Right atrium auricular region (tissue), 2 donors: ENCODE measurements at regions not wholly inside any gene's neighbourhood (a gene's known extent, or its start where the extent isn't known, plus 50 kb on each side); places are given as distances from the start of the nearest gene placed in this dataset.

ENCODE experiments used
- DNase-seq: peaks from one replicate; pipeline ENCODE4 v3.0.0-alpha.2; 2019; ENCODE audit warnings: low spot score
- H3K27ac ChIP-seq, 2 donors: fragments of 200-600 bp; sonication (generic); 1 replicate in 1 of 2; 2 replicates in 1 of 2; pipeline ENCODE4 v1.5.1; 2016 to 2019
- H3K27me3 ChIP-seq, 2 donors: fragments of 200-600 bp; sonication (generic); one replicate each; pipeline versions ENCODE4 v1.5.1 to v1.6.0; 2017 to 2019
- H3K36me3 ChIP-seq: fragments of 200-600 bp; sonication (generic); one replicate; pipeline ENCODE4 v1.5.1; 2016
- H3K4me1 ChIP-seq, 2 donors: fragments of 200-600 bp; sonication (generic); one replicate each; pipeline versions ENCODE4 v1.5.1 to v1.6.0; 2017 to 2019
- H3K4me3 ChIP-seq, 2 donors: fragments of 200-600 bp; sonication (generic); 1 replicate in 1 of 2; 2 replicates in 1 of 2; pipeline ENCODE4 v1.5.1; 2017 to 2019; ENCODE audit warnings: mild to moderate bottlenecking in 1 of 2, moderate library complexity in 1 of 2
- H3K9me3 ChIP-seq, 2 donors: fragments of 200-600 bp; sonication (generic); one replicate each; pipeline ENCODE4 v1.5.1; 2019
- CTCF ChIP-seq, 2 donors: fragments of 200-600 bp; sonication (generic); IDR thresholded peaks; one replicate each; pipeline ENCODE4 v1.5.1; 2019; ENCODE audit warnings: antibody characterized with exemption in 2 of 2

- Histone ChIP-seq H3K4me3 (no peak overlapping the region), H3K36me3 (no peaks in the 10 kb centered on the region), H3K27me3 (no peaks in the 10 kb centered on the region), H3K9me3 (no peaks in the 10 kb centered on the region), H3K4me1 (no peaks in the 10 kb centered on the region), H3K27ac (no peak overlapping the region)
- DNase-seq, result no peak
- no peak for TF ChIP-seq CTCF (IDR thresholded peaks at IDR 0.05)
Measured at GRCh38 chr5:113971454-113971853, 390.4 kb upstream of the KCNN2 start.

- no peak for TF ChIP-seq CTCF (IDR thresholded peaks at IDR 0.05)
- H3K27ac ChIP-seq, result no peak overlapping the region
- no peaks in the 10 kb centered on the region for H3K4me1 ChIP-seq
- no peaks in the 10 kb centered on the region for H3K27me3 ChIP-seq
- no peak overlapping the region for H3K4me3 ChIP-seq
- H3K9me3 ChIP-seq, result no peaks in the 10 kb centered on the region
- H3K36me3 ChIP-seq, result no peaks in the 10 kb centered on the region
- no peak for DNase-seq
Measured at GRCh38 chr5:113974976-113975375, 386.9 kb upstream of the KCNN2 start.

- H3K27me3 ChIP-seq, result no peaks in the 10 kb centered on the region
- no peaks in the 10 kb centered on the region for H3K36me3 ChIP-seq
- H3K9me3 ChIP-seq, result no peaks in the 10 kb centered on the region
- H3K27ac ChIP-seq, result no peak overlapping the region
- TF ChIP-seq CTCF (IDR thresholded peaks at IDR 0.05), result no peak
- H3K4me1 ChIP-seq, result no peaks in the 10 kb centered on the region
- no peak overlapping the region for H3K4me3 ChIP-seq
- DNase-seq, result no peak
Measured at GRCh38 chr5:113984928-113985327, 376.9 kb upstream of the KCNN2 start.

GRCh38 chr5:113985505-113985904 is 376.4 kb upstream of the KCNN2 start:
- TF ChIP-seq CTCF (IDR thresholded peaks at IDR 0.05), result no peak
- Histone ChIP-seq H3K27me3 (no peaks in the 10 kb centered on the region), H3K27ac (no peak overlapping the region), H3K4me3 (no peak overlapping the region), H3K4me1 (no peaks in the 10 kb centered on the region), H3K36me3 (no peaks in the 10 kb centered on the region), H3K9me3 (no peaks in the 10 kb centered on the region)
- DNase-seq, result no peak

- Histone ChIP-seq H3K36me3 (no peaks in the 10 kb centered on the region), H3K4me3 (no peak overlapping the region), H3K27me3 (no peaks in the 10 kb centered on the region), H3K4me1 (no peaks in the 10 kb centered on the region), H3K27ac (no peak overlapping the region), H3K9me3 (no peaks in the 10 kb centered on the region)
- no peak for DNase-seq
- TF ChIP-seq CTCF (IDR thresholded peaks at IDR 0.05), result no peak
Measured at GRCh38 chr5:113989278-113989912, 372.5 kb upstream of the KCNN2 start.

- Histone ChIP-seq H3K36me3 (no peaks in the 10 kb centered on the region), H3K27ac (no peak overlapping the region), H3K9me3 (no peaks in the 10 kb centered on the region), H3K4me3 (no peak overlapping the region), H3K27me3 (no peaks in the 10 kb centered on the region), H3K4me1 (no peaks in the 10 kb centered on the region)
- TF ChIP-seq CTCF (IDR thresholded peaks at IDR 0.05), result no peak
- no peak for DNase-seq
Measured at GRCh38 chr5:113989913-113990305, 372.0 kb upstream of the KCNN2 start.
